ENCODE measurements at regions not wholly inside any gene's neighbourhood (a gene's known extent, or its start where the extent isn't known, plus 50 kb on each side); places are given as distances from the start of the nearest gene placed in this dataset.

GRCh38 chr6:87806635-87807034 is 104.6 kb upstream of the AKIRIN2 start (continued):
- TF ChIP-seq NFAT5 (CRISPR knock-in tag; IDR thresholded peaks at IDR 0.05) (no peak), PAXIP1 (CRISPR knock-in tag; conservative IDR thresholded peaks at IDR 0.05) (peak; percentile 63; the same call in 1 of the 2 replicates), MIER3 (CRISPR knock-in tag; IDR thresholded peaks at IDR 0.05; ENCODE audit: borderline replicate concordance) (0 out of 2 replicates have a peak, but pooled peaks have one; percentile 15), ZNF205 (CRISPR knock-in tag; IDR thresholded peaks at IDR 0.05) (peak; percentile 64; the same call in 1 of the 2 replicates), HOXA5 (CRISPR knock-in tag; IDR thresholded peaks at IDR 0.05) (peak; percentile 78; the same call in 1 of the 2 replicates), ERF (CRISPR knock-in tag; IDR thresholded peaks at IDR 0.05) (no peak), HNF4G (IDR thresholded peaks at IDR 0.05; ENCODE audit: borderline replicate concordance, low read depth, low read length) (peak; percentile 59), HNF4G (CRISPR knock-in tag; IDR thresholded peaks at IDR 0.05; ENCODE audit: borderline replicate concordance, low read depth) (no peak), HDAC2 (CRISPR knock-in tag; IDR thresholded peaks at IDR 0.05) (0 out of 2 replicates have a peak, but pooled peaks have one; percentile 37), ZNF331 (CRISPR knock-in tag; IDR thresholded peaks at IDR 0.05) (0 out of 2 replicates have a peak, but pooled peaks have one; percentile 17), HNF4A (CRISPR knock-in tag; IDR thresholded peaks at IDR 0.05) (peak; percentile 76), ARID5B (CRISPR knock-in tag; IDR thresholded peaks at IDR 0.05) (peak; percentile 84), MYPOP (CRISPR knock-in tag; IDR thresholded peaks at IDR 0.05) (no peak), HMG20A (CRISPR knock-in tag; IDR thresholded peaks at IDR 0.05; ENCODE audit: borderline replicate concordance) (peak; percentile 75; the same call in 1 of the 2 replicates), NCOR1 (IDR thresholded peaks at IDR 0.05; ENCODE audit: borderline replicate concordance, low read length) (peak; percentile 38; the same call in 1 of the 2 replicates), PPARG (CRISPR knock-in tag; conservative IDR thresholded peaks at IDR 0.05) (peak; percentile 52; the same call in 1 of the 2 replicates)
